Brain pericyte (primary cell): ENCODE measurements at regions not wholly inside any gene's neighbourhood (a gene's known extent, or its start where the extent isn't known, plus 50 kb on each side); places are given as distances from the start of the nearest gene placed in this dataset.
A peak's percentile ranks its signal among the peaks of the same experiment; 100 is the strongest.

Source experiments
- DNase-seq: peaks from one replicate; pipeline ENCODE4 v3.0.0-alpha.2; 2012; ENCODE audit warnings: low read depth, low spot score

DNA sequence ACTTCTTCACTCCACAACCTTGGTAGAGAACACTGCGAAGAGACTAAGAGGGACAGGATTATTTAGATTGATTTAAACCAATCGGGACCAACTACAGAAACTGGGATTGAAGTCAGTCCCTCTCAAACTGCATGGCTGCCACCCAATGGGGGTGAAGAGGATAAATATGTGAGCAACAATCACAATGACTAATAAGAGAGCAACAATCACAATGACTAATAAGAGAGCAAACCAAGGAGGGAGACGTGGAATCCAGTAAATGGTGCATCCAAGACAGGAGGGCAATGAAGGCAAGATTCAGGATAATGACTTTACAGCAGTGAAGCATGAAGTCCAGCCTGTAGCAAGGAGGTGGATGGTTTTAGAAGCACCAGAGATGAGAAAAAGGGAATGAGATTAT is 322.8 kb downstream of the TTLL7 start:
- no peak for DNase-seq

DNA sequence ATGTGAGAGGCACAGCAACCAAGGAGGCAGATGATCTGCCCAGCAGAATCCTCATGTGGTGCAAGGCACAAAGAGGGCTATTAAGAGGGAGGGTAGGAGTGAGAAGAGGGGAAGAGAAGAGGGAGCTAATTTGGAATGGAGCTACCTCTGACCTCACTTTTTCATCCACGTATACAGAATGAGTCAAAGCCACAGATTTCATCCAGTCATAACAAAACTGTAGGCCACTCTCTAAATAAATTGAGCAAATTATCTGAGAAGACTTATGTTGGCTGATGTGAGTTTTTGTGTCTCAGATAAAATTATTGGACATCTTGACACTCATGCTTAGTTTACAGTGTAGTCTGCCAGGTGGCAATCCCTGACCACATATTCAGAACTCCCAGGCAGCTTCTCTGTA is 325.6 kb downstream of the TTLL7 start:
- no peak for DNase-seq

DNA sequence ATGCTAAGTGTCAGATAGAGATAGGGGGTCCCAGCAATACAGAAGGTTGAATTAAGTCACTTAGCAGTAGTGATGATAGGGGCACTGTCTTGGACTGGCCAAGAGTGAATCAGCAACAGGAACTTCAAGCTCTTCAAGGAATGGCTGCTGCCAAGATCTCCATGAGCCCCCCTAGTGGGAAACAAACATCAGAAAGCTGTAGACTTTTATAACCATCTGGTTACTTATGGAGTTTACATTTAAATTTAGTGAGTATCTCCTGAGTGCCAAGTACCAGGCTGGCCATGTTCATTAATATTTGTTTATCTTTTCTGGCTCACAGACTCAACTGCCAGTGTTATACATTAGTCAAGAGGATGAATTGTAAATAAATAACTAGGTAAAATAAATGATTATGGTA is 327.3 kb downstream of the TTLL7 start:
- DNase-seq = no peak

DNA sequence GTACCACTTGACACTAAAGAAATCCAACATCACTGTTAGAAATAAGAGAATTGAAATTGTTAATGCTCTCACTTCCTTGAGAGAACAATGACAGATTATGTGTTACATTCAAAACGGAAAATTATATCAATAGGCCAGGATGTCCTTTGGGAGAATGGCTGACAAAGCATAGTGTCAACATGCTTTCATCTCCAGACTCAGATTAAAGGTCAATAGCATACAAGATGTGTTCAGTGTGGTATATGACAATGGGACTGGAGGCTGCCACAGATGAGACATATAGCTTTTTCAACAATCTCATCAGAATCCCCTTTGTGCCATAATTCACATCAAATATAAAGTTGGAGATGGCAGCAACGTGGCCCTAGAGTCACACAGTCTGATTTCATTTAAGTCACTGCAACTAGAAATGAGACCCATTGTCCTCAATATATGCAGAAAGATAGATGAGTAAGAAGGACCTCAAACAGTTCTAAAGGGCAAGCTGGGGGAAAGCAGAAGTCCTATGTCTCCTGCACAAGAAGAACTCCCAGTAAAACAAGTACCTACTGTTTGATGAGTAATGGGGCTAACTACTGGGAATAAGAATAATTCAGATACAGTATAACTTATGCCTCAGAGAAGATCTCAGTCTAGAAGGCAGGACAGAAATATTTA is 327.9 kb downstream of the TTLL7 start:
- no peak for DNase-seq

DNA sequence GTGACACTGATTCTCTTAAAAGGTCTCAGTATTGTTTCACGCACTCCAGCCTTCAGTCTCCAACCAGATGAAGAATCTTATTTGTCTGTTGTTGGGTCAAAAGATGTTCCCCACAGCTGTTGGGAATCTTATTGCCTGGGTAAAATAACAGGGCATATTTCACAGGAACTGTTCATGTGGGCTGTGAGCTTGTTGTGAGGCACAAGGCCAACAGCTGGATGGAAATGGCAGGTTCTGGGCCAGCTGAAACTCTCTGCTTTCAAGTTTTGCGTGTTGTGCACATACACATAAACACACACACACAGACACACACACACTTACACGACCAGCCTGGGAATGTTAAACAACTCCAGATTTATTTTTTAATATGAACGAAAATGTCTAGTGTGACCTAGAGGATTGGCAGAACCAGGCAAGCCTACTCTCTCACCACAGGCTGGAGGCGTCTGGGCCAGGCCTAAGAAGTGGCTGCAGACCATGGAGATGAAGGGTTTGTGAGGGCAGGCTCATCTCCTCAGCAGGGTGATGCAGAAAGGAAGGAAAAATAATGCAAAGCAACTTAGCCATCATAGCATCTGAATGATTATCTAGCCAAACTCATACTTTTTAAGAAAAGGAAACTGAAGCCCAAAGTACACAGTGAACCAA is 357.0 kb downstream of the TTLL7 start:
- no peak for DNase-seq

DNA sequence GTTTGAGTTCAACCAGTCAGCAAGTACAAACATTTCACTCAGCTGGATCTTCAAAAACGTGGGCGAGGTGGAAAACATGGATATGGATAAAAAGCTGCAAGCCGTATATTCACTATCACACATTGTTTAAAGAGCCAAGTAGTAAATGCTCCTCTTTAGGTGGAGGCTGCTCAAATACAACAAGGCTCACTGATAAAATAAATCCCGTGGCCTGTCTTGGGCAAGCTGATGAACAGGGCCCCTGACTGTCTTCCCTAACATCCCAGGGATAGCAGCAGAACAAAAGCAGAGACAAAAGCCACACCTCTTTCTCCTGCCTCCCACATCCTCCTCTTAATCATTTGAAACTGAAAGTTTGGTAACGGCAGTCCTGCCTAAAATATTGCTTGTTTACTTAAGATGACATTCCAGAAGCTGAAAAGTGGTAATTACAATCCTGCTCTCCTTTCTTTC is 357.7 kb downstream of the TTLL7 start:
- peak; percentile 13 for DNase-seq

DNA sequence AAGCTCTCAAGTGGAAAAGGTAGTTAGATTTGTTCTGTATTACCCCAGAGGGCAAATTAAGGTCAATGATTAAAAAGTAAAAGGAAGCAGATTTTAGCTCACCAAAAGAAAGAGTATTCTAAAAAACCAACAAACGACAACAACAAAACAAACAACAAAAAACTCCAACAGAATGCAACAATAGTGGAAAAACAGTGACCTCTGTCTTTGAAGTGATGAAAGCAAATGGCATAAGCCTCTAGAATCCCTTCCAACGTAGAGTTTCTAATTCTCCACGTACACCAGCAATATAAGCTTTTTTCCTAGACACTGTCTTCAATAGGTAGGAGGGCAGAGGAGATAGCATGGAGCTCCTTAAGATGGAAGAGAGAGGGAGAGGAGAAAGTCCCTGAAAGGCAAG is 359.1 kb downstream of the TTLL7 start:
- no peak for DNase-seq

DNA sequence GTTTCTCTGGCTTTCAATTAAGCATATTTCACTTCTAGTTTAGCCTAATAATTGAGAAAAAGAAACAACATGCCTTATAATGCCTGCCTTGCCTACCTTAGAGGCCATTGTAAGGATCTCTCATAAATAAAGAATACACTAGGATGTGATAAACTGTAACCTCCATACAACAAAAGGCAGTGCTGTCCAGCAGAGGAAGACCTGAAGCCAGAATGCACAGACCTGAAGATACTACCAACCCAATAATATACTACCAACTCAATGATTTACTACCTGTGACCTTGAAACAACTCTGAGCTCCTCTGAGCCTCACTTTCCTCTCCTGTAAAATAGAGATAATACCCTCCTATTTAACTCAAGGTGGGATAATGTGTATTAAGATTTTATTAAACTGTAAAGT is 361.3 kb downstream of the TTLL7 start:
- DNase-seq = no peak

DNA sequence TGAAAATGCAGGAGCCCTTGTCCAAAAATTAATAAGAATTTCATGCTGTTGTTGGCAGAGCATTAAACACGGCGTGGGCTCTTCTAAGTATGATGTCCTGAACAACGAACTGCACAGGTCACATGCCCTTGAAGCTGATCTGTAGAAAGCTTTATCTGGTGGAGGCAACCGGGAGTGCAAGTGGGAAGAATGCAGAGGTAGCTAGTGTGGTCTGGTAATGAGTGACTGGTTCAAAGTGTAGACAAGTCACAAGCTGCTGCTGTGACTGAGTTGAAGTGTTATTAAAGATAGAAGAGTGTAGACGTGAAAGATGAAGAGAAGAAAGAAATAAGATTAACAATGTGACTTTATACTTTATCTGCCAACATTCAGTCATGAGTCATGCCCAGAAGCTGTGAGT is 361.9 kb downstream of the TTLL7 start:
- DNase-seq = no peak

DNA sequence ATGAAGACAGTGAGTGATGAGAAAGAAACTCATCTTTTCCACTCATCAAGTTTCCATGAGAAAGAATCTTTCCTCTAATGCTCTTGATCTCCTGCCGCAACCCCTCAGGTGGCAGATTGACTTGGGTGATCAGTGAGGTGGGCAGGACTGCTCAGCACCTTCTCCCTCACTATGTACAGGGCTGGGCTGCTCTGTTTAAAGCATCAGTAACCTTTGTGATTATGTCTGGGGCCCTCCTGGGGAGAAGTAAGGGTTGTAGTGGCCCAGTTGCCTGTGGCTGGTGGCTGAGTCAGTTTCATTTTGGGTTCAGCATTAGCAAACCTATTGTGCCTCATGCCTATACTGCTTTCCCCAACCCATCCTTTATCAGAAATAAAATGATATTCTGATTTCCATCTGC is 366.0 kb downstream of the TTLL7 start:
- DNase-seq = no peak

DNA sequence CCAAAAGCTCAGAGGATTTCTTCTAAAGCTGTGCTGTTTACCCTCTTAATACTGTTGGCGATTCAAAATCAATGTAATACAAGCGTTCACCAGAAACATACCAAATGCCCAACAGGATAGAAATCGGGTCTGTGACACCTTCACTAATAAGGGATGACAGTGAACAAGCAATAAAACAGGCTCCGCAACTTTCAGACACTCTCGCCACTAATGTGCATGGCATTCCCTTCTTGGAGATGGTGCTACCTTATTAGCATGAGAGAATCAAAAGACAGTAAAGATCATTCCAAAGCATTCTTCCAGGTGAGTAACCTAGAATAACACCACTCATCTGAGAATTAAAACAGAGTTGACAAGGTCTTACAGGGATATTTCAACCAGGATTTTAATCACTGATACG is 367.1 kb downstream of the TTLL7 start:
- DNase-seq = no peak

DNA sequence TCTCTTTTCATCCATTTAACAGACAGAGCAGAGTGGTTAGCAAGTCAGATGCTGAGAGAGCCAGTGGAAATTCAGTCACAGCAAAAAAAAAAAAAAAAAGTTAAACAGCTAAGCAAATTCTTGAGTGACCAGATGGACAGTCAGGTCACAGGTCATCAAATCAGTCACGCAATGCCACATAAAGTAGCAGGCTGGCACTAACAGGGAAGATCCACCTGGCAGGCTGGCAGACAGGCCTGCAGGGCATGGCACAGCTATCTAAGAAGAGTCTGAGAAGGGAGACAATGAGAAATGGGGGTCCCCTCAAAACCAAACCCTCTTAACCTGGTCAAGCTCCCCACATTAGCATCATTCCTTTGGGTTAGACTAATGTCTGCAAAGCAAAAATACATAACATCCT is 371.9 kb downstream of the TTLL7 start:
- no peak for DNase-seq

DNA sequence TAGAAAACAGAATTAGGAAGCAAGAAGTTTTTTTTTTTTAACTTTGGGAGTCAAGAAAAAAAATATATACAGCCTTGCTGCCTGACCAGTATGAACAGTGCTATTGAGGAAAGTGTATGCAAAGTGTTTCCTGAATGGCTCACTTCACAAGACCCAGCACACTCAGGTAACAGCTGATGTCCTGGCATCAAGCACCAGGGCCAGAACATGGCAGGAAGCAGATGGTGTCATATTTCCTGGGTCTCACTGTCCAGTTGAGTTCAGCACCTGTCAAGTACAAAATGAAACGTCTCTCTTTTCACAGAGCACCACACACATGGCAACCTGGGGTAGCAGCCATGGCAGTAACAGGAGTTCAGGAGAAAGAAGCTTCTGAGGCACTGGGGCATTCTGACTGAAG is 372.3 kb downstream of the TTLL7 start:
- DNase-seq = no peak

DNA sequence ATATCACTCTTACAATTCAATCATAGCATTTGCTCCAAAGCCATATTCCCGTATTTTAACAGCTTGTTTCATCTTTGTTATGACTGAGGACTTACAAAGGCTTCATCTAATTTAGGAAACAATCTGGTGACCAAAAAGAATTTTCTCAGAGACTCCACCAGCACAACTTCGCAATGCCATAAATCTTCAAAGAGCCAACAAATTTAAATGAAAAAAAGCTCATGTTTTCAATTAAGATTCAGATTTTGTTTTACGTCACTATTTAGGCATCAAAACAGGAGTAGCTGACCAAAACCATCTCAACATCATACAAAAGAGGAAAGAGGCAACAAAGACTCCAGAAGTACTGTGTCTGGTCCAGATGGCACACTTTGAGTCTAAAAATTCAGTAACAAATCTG is 373.3 kb downstream of the TTLL7 start:
- DNase-seq = no peak

DNA sequence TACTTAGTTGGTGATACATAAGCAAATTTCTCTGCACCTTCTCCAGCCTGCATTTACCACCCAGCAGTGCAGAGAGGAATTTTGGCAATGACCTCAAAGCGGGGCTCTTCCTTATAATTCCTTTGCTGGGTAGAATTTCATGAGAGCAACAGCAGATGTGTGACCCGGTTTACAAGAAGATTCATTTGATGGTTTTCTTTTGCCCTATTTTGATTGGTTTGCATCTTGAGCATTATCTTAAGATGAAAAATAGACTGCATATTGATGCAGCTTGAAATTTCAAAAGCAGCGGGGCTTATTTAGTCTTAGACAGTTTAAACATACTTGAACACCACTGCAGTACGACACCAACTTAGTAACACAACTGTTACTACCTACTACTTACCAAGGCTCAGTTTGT is 378.9 kb downstream of the TTLL7 start:
- no peak for DNase-seq

DNA sequence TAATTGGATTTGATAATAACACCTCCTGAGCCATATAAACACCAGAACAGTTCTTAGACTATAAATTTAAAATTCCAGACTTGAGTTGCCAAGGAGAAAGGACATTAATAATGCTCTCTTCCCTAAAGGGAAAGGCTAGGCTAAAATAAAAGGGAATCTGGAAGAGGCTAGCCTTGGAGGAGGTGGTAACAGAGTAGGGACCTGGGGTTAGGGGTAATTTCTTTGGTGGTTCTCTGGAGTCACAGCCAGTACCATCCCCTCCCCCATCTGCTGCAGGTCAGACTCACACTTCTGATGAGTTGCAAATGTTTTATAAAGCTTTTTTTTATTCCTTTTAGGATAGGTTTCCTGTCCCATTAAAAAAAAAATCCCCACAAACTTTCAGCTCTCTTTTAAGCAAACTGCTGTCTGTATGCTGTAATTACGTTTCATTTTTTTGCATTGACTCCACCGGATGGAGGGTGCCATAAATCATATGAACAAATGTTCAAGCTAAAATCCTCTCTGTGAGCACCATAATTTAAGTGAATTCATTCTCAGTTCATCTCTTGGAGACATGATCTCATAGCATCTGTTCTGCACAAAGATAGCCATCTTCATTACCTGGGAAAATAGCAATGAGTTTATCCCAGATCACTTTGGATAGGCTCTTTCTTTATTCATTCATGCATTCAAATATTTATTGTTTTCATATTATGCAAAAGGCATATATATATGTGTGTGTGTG is 379.6 kb downstream of the TTLL7 start:
- no peak for DNase-seq

DNA sequence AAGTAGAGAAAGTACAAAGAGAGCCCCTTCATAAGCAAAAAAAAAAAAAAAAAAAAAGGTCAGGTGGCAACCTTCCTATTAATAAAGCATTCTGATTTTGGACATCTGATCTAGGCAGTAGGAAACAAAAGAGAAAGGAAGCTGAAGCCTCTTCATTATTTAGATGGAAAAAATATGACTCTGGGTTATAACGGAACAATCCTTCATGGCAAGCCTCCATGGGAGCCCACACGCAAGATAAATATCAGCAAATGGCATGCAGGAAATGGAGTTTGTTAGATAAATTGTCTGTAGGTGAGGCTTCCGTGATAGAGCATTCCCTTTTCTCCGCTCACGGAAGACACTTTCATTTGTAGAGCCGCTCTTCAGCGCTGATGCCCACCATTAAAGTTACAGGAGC is 381.0 kb downstream of the TTLL7 start:
- no peak for DNase-seq

DNA sequence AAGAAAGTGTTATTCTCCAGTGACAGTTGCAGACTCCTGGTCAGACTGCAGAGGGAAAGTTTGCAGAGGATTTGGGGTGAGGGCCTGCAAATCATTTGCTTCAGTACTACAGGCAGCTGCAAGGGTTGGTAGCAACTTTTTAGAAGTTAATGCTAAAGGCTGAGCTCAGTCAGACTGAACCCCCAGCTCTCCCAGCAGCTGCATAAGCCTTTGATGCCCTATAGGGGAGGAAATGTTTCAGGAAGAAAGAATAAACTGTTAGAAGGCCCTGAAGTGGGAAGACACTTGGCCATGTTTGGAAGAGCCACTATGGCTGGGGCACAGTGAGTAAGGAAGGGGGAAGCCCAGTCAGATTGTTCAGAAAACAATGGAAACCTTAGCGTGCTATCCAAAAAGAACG is 383.6 kb downstream of the TTLL7 start:
- no peak for DNase-seq

DNA sequence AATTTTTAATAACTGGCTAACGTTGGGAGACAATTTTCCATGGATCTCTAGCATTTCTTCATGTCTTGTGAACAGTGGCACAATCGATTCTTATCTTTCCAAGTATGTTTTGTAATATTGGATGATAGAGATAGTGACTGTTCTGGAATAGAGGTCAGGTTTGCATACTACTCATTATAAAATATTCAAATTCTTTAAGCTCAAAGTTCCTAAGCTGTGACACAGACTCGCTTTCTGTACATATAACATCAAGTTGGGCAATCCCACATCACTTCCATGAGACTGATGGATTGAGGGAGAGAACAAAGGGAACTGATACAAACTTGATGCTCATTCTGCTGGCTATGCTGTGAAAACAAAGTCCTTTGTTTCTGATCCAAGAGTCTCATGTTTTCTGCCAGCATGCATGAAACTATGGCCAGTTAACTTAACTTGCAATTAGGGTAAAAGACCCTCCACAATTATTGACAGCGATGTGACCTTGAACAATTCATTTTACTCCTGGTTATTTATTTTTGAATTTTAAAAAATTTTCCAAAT is 392.4 kb downstream of the TTLL7 start:
- no peak for DNase-seq

DNA sequence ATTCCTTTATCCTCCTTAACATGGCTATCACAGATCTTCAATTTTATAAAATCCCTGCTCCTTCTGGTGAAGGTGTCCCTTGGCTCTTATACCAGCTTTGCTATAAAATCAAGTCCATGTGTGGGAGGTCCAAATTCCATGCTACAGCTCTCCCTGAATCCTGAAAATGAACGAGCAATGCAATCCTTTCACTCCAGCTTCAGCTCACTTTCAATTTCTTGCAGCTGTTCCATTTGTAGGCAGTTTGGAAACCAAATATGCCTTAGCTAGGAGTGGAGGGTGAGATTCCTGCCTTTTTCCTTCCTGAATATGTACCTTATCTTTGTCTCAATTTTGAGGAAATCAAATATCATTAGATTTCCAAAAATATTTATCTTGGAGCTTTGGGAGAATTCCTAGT is 402.6 kb downstream of the TTLL7 start:
- DNase-seq = no peak

DNA sequence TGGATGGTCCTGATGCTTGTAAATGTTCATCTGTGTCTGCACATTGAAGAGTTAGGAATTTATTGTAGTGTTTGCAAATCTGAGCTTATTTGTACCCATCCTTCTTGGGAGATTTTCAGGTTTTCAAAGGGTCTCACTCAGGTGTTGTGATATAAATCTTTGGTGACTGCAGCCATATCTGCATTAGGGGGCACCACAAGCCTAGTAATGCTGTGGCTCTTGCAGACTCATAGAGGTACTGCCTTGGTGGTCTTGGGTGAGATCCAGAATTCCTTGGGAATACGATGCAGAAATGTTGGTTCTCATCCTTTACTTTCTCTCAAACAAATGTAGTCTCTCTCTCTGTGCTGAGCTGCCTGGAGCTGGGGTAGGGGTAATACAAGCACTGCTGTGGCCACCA is 405.9 kb downstream of the TTLL7 start:
- no peak for DNase-seq

DNA sequence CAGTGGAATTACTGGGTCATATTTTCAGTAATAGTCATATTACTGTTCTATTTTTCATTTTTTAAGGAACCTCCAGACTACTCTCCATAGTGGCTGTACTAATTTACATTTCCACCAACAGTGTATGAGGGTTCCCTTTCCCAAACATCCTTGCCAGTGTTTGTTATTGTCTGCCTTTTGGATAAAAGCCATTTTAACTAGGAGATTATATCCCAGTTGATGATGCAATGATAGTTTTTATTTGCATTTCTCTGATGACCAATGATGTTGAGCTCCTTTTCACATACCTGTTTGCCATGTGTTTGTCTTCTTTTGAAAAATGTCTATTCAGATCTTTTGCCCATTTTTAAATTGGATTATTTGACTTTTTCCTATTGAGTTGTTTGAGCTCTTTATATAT is 410.8 kb downstream of the TTLL7 start:
- no peak for DNase-seq
